ENCODE measurements at regions not wholly inside any gene's neighbourhood (a gene's known extent, or its start where the extent isn't known, plus 50 kb on each side); places are given as distances from the start of the nearest gene placed in this dataset.

- ChIA-PET POLR2A (no interaction called here), CTCF (no interaction called here)
- TF ChIP-seq, protein P1, sequence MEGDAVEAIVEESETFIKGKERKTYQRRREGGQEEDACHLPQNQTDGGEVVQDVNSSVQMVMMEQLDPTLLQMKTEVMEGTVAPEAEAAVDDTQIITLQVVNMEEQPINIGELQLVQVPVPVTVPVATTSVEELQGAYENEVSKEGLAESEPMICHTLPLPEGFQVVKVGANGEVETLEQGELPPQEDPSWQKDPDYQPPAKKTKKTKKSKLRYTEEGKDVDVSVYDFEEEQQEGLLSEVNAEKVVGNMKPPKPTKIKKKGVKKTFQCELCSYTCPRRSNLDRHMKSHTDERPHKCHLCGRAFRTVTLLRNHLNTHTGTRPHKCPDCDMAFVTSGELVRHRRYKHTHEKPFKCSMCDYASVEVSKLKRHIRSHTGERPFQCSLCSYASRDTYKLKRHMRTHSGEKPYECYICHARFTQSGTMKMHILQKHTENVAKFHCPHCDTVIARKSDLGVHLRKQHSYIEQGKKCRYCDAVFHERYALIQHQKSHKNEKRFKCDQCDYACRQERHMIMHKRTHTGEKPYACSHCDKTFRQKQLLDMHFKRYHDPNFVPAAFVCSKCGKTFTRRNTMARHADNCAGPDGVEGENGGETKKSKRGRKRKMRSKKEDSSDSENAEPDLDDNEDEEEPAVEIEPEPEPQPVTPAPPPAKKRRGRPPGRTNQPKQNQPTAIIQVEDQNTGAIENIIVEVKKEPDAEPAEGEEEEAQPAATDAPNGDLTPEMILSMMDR (IDR thresholded peaks at IDR 0.05; ENCODE audit: insufficient read depth, low read length, missing control alignments), result no peak
- H3K4me3 ChIP-seq (ENCODE audit: low read depth, low read length), result no peak overlapping the region
- DNase-seq (ENCODE audit: low read depth, low spot score), result no peak
Observed at GRCh38 chr2:133940134-133940533, 313.7 kb upstream of the MGAT5 start.

DNA sequence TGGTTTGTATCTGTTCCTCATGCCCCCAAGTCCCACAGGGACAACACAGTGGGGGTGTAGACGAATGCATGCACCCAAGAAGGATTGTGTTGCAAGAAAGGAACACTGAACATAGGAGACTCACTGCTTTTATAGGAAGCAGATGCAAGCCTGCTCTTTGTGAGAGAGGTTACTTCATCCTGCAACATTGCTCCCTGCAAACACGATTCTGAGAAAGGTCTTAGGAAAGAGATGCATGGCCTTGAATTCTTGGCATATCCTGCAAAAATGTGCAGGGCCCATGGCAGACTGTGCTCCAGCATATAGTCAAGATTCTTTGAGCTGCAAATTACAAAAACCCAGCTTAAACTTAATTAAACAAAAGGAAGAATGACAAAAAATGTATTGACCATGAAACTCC is 312.2 kb upstream of the MGAT5 start:
- ChIA-PET POLR2A (interaction anchor here (0.6 kb wide), 1 partner anchor 34 kb away, joined by 3 read pairs; no protein-coding TSS in a partner anchor), CTCF (interaction anchor here (0.9 kb wide), 1 partner anchor 56 kb away, joined by 3 read pairs; no protein-coding TSS in a partner anchor)
- no peak overlapping the region for H3K4me3 ChIP-seq (ENCODE audit: low read depth, low read length)
- TF ChIP-seq, protein P1 (IDR thresholded peaks at IDR 0.05; ENCODE audit: insufficient read depth, low read length, missing control alignments), result no peak
- DNase-seq (ENCODE audit: low read depth, low spot score), result no peak

DNA sequence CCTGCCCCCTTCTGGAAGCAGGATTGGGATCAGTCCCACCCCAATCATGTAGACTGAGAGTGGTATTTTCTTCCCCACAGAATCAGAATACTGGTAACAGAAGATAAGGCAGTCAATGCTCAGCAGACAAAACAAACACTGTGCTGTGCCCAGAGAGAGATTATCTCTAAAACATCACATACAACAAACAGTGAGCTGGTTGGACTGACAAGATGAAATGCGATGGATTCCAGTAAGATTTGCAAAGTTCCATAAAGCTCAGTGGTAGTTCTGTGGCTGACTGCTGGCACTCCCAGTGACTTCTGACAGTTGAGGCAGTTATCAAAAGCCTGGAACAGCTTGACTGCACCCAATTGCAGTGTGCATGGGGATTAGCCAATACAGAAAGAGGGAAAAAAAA is 311.5 kb upstream of the MGAT5 start:
- ChIA-PET POLR2A (no interaction called here), CTCF (no interaction called here)
- no peak for DNase-seq (ENCODE audit: low read depth, low spot score)
- TF ChIP-seq, protein P1 (IDR thresholded peaks at IDR 0.05; ENCODE audit: insufficient read depth, low read length, missing control alignments), result no peak
- H3K4me3 ChIP-seq (ENCODE audit: low read depth, low read length), result no peak overlapping the region

DNA sequence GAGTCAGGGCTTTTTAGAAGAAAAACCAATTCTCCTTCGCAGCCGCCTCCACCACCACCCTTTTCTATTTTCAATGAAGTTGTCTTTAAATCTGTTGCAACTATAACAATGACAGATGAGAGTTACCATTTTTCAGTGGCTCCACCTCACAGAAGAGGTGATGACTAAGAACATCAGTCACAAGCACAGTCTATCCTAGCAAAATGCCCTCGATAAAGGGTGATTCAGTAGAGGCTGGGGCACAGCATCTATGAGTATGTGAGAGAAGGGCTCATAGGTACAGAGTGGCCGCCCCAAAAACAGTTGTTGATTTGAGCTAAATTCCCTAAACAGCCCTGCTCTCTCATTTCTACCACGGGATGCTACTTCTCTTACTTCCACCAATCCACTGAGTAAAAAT is 310.8 kb upstream of the MGAT5 start:
- TF ChIP-seq, protein P1 (IDR thresholded peaks at IDR 0.05; ENCODE audit: insufficient read depth, low read length, missing control alignments), result no peak
- POLR2A ChIA-PET, result no interaction called here

DNA sequence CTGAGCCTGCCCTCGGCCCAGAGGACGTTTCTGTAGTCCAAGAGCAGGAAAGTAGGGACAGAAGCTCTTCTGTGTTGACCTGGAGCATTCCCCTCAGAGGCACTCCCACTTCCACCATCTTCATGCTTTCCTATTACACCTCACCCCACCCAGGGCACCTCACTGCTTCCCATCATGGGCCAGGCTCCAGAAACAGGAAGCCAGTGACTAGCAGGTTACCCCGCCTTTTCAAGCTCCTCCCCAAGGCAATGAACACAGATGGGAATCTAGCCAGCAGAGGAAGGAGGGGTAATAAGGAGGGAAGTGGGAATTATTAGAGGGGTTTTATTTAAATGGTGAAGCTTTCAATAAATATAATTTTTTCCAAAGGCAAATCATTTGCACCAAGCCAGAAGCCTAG is 308.8 kb upstream of the MGAT5 start:
- ChIA-PET POLR2A (no interaction called here), CTCF (no interaction called here)
- DNase-seq (ENCODE audit: low read depth, low spot score), result no peak
- no peak overlapping the region for H3K4me3 ChIP-seq (ENCODE audit: low read depth, low read length)
- TF ChIP-seq, protein P1 (IDR thresholded peaks at IDR 0.05; ENCODE audit: insufficient read depth, low read length, missing control alignments), result no peak

More for the DNA sequence above, 310.8 kb upstream of the MGAT5 start:
- no peak for DNase-seq (ENCODE audit: low read depth, low spot score)
- no peak overlapping the region for H3K4me3 ChIP-seq (ENCODE audit: low read depth, low read length)
- CTCF ChIA-PET, result no interaction called here

DNA sequence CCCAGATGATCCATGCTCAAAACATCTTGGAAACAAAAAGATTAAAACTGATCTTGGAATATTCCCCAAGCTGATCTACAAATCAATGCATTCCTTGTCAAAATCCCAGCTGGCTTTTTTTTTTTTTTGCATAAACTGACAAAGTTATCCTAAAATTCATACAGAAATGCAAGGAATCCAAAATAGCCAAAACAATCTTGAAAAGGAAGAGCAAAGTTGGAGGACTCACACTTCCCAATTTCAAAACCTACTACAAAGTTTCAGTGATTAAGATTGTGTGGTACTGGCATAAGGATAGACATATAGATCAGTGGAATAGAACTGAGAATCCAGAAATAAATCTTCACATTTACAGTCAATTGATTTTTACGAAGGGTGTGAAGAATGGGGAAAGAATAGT is 306.8 kb upstream of the MGAT5 start:
- ChIA-PET CTCF (no interaction called here), POLR2A (no interaction called here)
- no peak for DNase-seq (ENCODE audit: low read depth, low spot score)
- TF ChIP-seq, protein P1 (IDR thresholded peaks at IDR 0.05; ENCODE audit: insufficient read depth, low read length, missing control alignments), result no peak
- no peak overlapping the region for H3K4me3 ChIP-seq (ENCODE audit: low read depth, low read length)

Measured in AG04449 (cell line).